ENCODE measurements at regions not wholly inside any gene's neighbourhood (a gene's known extent, or its start where the extent isn't known, plus 50 kb on each side); places are given as distances from the start of the nearest gene placed in this dataset.
"Not testable (repeated sequence)": the region's sequence is repeated elsewhere in the genome, so short reads cannot be mapped to it uniquely, and the experiment has no call there.

GRCh38 chr4:57309658-57310057 is 199.5 kb upstream of the IGFBP7 start:
- TF ChIP-seq, protein P1, sequence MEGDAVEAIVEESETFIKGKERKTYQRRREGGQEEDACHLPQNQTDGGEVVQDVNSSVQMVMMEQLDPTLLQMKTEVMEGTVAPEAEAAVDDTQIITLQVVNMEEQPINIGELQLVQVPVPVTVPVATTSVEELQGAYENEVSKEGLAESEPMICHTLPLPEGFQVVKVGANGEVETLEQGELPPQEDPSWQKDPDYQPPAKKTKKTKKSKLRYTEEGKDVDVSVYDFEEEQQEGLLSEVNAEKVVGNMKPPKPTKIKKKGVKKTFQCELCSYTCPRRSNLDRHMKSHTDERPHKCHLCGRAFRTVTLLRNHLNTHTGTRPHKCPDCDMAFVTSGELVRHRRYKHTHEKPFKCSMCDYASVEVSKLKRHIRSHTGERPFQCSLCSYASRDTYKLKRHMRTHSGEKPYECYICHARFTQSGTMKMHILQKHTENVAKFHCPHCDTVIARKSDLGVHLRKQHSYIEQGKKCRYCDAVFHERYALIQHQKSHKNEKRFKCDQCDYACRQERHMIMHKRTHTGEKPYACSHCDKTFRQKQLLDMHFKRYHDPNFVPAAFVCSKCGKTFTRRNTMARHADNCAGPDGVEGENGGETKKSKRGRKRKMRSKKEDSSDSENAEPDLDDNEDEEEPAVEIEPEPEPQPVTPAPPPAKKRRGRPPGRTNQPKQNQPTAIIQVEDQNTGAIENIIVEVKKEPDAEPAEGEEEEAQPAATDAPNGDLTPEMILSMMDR (conservative IDR thresholded peaks at IDR 0.05; ENCODE audit: low read depth, low read length): no peak
- no peak for DNase-seq (ENCODE audit: low read depth)
- H3K4me3 ChIP-seq (ENCODE audit: low read length): no peak overlapping the region

DNA sequence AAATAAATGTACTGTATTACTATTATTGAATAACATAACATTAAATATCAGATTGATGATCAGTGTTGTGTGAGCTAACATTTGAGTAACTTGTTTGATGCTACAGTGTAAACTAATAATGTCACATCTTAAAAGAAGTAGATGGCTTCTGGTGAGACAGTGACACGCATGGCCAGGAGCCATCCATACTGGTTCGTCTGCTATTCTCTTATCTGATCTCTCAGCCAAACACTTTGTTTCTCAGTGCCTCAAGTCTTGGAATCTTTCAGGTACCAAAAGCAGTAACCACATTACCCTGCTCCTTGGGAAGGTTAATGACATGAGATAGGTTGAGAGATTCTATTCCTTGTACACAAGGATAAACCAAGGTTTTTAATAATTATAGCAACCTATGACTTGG is 198.1 kb upstream of the IGFBP7 start:
- TF ChIP-seq, protein P1 (conservative IDR thresholded peaks at IDR 0.05; ENCODE audit: low read depth, low read length): no peak
- H3K4me3 ChIP-seq (ENCODE audit: low read length): no peak overlapping the region
- no peak for DNase-seq (ENCODE audit: low read depth)

GRCh38 chr4:57305836-57306235 is 195.7 kb upstream of the IGFBP7 start:
- TF ChIP-seq, protein P1 (conservative IDR thresholded peaks at IDR 0.05; ENCODE audit: low read depth, low read length): no peak
- no peak overlapping the region for H3K4me3 ChIP-seq (ENCODE audit: low read length)
- DNase-seq (ENCODE audit: low read depth): no peak

GRCh38 chr4:57303012-57303751 is 193.0 kb upstream of the IGFBP7 start:
- peak; percentile 58 for DNase-seq (ENCODE audit: low read depth)
- TF ChIP-seq, protein P1 (conservative IDR thresholded peaks at IDR 0.05; ENCODE audit: low read depth, low read length): peak; percentile 13

DNA sequence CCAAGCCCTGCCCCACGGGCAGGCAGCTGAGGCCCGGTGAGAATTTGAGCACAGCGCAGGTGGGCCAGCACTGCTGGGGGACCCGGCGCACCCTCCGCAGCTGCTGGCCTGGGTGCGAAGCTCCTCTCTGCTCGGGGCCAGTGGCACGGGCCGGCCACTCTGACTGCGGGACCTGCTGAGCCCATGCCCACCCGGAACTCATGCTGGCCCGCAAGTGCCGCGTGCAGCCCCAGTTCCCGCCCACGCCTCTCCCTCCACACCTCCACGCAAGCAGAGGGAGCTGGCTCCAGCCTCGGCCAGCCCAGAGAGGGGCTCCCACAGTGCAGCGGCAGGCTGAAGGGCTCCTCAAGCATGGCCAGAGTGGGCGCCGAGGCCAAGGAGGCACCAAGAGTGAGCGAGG is 190.1 kb upstream of the IGFBP7 start:
- not testable (repeated sequence) for H3K4me3 ChIP-seq (ENCODE audit: low read length); DNase-seq (ENCODE audit: low read depth)

More at GRCh38 chr4:57303012-57303751, 193.0 kb upstream of the IGFBP7 start:
- no peak overlapping the region for H3K4me3 ChIP-seq (ENCODE audit: low read length)

GRCh38 chr4:57291911-57292310 is 181.7 kb upstream of the IGFBP7 start:
- TF ChIP-seq, protein P1 (conservative IDR thresholded peaks at IDR 0.05; ENCODE audit: low read depth, low read length): no peak
- DNase-seq (ENCODE audit: low read depth): no peak
- no peak overlapping the region for H3K4me3 ChIP-seq (ENCODE audit: low read length)

DNA sequence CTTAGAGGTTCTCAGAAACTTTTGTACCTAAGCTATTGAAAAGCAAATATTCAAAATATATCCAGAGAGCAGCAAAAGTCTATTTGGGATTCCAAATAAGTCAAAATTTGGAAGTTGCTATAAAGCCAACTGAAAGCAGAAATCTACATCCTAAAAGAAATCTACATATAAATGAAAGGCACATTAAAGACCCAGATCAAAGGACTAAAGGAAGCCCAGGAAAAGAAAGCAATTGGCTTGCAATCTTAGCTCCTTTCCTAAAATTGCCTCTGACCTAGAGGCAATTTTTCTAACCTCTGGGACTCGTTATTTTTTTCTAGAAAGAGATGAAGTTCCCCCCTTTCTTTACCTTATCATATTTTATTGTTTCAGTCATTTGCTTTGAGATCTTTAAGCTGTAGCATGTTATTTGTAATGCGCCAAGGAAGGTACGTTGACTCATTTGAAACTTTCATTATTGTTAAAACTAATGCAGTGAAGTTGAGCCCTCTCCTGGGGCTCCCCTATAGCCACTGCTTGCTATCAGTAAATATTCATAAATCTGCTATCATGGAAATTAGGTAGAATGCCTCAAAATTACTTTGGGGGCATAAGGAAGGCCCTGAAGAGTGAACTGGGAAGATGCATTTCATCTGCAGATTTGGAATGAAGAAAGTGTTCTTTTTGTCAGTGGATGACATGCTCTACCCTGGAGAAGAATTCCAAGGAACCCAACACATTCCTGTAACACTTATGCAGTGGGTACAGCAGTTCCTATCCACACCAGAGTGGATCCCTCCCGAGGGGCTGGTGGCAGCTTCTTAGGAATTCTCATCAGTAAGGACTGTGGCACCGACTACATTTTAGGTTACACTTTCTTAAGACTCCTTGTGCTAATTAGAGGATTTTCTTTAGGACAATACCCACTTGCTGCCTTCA is 177.8 kb upstream of the IGFBP7 start:
- TF ChIP-seq, protein P1 (conservative IDR thresholded peaks at IDR 0.05; ENCODE audit: low read depth, low read length): no peak
- DNase-seq (ENCODE audit: low read depth): no peak
- no peak overlapping the region for H3K4me3 ChIP-seq (ENCODE audit: low read length)
